Astrocyte (in vitro differentiated cells and primary cell): ENCODE measurements at regions not wholly inside any gene's neighbourhood (a gene's known extent, or its start where the extent isn't known, plus 50 kb on each side); places are given as distances from the start of the nearest gene placed in this dataset.

Source experiments
- EZH2 ChIP-seq: IDR thresholded peaks from 2 replicates; pipeline ENCODE4 v1.6.1; 2012; ENCODE audit warnings: mild to moderate bottlenecking, low read length, inconsistent platforms; ENCODE audit not compliant: insufficient read depth
- TF ChIP-seq, protein P1 (sequence below): IDR thresholded peaks from 2 replicates; pipeline ENCODE4 v1.5.1; 2011; ENCODE audit warnings: low read depth, mild to moderate bottlenecking, inconsistent platforms, low read length, moderate library complexity; ENCODE audit not compliant: insufficient read depth

GRCh38 chr1:71233645-71234044 lies 152.8 kb upstream of the ZRANB2 start:
- TF ChIP-seq, protein P1, sequence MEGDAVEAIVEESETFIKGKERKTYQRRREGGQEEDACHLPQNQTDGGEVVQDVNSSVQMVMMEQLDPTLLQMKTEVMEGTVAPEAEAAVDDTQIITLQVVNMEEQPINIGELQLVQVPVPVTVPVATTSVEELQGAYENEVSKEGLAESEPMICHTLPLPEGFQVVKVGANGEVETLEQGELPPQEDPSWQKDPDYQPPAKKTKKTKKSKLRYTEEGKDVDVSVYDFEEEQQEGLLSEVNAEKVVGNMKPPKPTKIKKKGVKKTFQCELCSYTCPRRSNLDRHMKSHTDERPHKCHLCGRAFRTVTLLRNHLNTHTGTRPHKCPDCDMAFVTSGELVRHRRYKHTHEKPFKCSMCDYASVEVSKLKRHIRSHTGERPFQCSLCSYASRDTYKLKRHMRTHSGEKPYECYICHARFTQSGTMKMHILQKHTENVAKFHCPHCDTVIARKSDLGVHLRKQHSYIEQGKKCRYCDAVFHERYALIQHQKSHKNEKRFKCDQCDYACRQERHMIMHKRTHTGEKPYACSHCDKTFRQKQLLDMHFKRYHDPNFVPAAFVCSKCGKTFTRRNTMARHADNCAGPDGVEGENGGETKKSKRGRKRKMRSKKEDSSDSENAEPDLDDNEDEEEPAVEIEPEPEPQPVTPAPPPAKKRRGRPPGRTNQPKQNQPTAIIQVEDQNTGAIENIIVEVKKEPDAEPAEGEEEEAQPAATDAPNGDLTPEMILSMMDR = no peak
- TF ChIP-seq EZH2 = no peak
